Natural killer cell treated with Interleukin-12 subunit alpha and Interleukin-12 subunit beta and Interleukin-15 and Interleukin-18, amount 100 ng/mL, for 72 hours (primary cell): ENCODE measurements at regions not wholly inside any gene's neighbourhood (a gene's known extent, or its start where the extent isn't known, plus 50 kb on each side); places are given as distances from the start of the nearest gene placed in this dataset.
"Not testable (repeated sequence)": the region's sequence is repeated elsewhere in the genome, so short reads cannot be mapped to it uniquely, and the experiment has no call there.

ENCODE experiments used
- ATAC-seq, 2 donors: fragments of 150-1000 bp; cut with Tn5 transposase in 1 of 2; sonication (Bioruptor Pico), chemical (Tn5 transposase) in 1 of 2; 2 replicates each; pipeline ENCODE4 v1.10.0; 2021
- DNase-seq: peaks from one replicate; pipeline ENCODE4 v3.0.0; 2022; ENCODE audit warnings: low spot score
- H3K27ac Mint-ChIP-seq, 2 donors: 1 replicate in 1 of 2; 2 replicates in 1 of 2; pipeline ENCODE4 v1.8.0; 2022; ENCODE audit warnings: mixed read lengths in 2 of 2, mild to moderate bottlenecking in 1 of 2, moderate library complexity in 1 of 2
- H3K27me3 Mint-ChIP-seq, 2 donors: 1 replicate in 1 of 2; 2 replicates in 1 of 2; pipeline ENCODE4 v1.8.0; 2022; ENCODE audit warnings: mixed read lengths in 2 of 2
- H3K36me3 Mint-ChIP-seq: one replicate; pipeline ENCODE4 v1.8.0; 2022; ENCODE audit warnings: mixed read lengths
- H3K4me1 Mint-ChIP-seq, 2 donors: 1 replicate in 1 of 2; 2 replicates in 1 of 2; pipeline ENCODE4 v1.8.0; 2022; ENCODE audit warnings: low read depth in 2 of 2, mixed read lengths in 2 of 2, mild to moderate bottlenecking in 1 of 2
- H3K4me3 Mint-ChIP-seq: one replicate; pipeline ENCODE4 v1.8.0; 2022; ENCODE audit warnings: mixed read lengths
- H3K9me3 Mint-ChIP-seq: 2 replicates; pipeline ENCODE4 v1.8.0; 2022; ENCODE audit warnings: mixed read lengths

DNA sequence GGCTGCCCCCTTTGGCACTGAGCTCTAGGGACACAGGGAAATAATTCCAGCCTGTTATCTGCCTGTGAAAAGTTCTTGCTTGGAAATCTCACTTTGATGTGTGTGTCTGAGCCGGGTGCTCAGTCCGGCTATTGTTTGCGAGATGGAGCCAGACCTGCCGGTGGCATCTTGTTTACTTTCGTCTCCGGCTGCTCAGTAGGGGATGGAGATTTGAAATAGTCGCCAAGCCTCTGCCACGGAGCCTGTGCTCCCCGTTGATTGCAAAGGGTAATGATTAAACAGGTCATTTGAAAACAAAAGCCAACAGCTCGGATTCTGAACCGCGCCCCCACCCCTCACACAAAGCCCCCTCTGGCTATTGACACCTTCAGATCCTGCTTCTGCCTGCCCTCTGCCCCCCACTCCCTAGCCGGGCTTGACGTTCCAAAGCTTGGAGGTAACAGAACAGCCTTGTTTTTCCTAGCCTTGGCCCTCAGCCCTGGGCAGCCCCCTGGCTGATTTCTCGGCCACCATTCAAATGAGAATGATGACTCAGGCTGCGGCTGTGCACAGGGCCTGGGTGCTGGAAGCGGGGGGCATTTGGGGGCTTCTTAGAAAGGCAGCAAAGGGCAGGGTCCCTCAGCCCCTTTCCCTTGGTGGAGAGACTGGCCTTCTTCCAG is 70.8 kb upstream of the SPDYE9 start:
- not testable (repeated sequence) for H3K4me1 Mint-ChIP-seq, DNase-seq, H3K27me3 Mint-ChIP-seq, ATAC-seq, H3K4me3 Mint-ChIP-seq, H3K9me3 Mint-ChIP-seq, H3K36me3 Mint-ChIP-seq
- H3K27ac Mint-ChIP-seq: peak overlapping the region in 1 of 2 donors; percentile 88

DNA sequence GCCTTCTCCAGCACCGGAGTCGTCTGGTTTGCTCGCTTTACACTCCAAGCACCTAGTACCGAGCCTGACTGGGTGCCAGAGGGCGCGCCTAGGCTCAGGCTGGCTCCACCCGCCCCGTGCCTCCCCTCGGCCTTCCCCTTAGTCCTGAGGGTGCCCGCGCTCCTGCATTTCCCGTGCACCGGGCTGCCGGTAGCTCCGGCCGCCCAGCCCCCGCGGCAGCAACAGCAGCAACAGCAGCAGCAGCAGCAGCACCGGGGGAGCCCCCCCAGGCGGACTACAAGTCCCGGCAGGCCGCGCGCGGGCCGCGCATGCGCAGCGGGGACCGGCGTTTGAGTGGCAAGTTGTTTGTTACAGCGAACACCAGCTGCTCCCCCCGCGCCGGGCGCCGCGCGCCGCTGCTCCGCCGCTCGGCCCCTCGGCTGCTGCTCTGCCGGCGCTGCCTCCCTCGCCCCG is 68.8 kb upstream of the SPDYE9 start:
- peak; percentile 91 for DNase-seq
- peak; percentile 95 to 96 for ATAC-seq
- not testable (repeated sequence) for H3K4me1 Mint-ChIP-seq, H3K27me3 Mint-ChIP-seq, H3K9me3 Mint-ChIP-seq, H3K27ac Mint-ChIP-seq, H3K36me3 Mint-ChIP-seq
- H3K4me3 Mint-ChIP-seq: peak overlapping the region; percentile 27

DNA sequence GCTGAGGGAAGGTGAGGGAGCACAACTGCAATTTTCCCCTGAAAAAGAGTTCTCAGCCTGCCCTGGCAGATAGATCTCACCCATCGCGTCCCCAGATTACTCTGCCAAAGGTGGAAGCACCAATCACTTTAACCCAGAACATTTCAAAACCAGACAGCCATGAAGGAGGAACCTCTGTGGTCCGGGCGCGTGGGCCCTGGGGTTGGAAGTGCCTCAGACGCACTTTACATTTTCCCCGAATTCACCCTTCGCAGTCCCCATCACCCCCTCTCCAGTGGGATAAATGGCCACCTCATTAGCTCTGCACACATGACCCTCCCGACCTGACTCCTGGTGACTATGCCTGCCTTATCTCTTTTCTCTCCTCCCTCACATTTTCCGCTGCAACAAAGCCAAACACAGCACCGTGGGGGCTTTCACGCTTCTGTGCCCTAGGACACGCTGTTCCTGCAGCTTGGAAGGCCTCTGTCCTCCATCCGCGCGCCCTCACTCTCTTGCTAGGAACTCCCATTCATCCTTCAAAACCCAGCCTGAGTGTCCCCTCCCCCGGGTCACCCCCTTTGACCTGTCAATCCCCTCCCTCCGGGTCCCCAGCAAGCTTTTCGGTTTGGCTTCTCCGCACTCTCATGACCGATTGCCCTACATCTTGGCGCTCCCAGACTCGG is 68.2 kb upstream of the SPDYE9 start:
- not testable (repeated sequence) for H3K27ac Mint-ChIP-seq, H3K27me3 Mint-ChIP-seq, DNase-seq, H3K4me1 Mint-ChIP-seq, H3K4me3 Mint-ChIP-seq, H3K36me3 Mint-ChIP-seq, ATAC-seq, H3K9me3 Mint-ChIP-seq

DNA sequence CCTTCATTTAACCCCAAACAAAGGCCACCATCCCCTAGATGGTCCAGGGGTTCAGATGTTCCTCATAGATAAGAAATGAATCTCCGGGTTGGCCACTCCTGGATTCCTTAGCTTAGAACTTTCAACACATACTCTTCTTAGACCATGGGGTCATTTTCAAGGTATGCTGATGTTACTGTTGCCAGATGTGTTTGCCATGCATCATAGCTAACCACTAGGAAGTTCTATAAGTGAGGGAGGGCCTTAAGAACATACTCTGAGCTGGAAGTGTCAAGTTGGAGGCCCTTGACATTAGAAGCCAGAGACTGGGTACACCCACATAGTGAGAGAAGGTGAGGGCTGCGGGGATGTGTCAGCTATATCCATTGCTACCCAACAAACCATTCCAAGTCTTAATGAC is 62.7 kb upstream of the SPDYE9 start:
- H3K4me1 Mint-ChIP-seq, ATAC-seq, H3K9me3 Mint-ChIP-seq, H3K36me3 Mint-ChIP-seq, H3K4me3 Mint-ChIP-seq, H3K27ac Mint-ChIP-seq, DNase-seq, H3K27me3 Mint-ChIP-seq: not testable (repeated sequence)

DNA sequence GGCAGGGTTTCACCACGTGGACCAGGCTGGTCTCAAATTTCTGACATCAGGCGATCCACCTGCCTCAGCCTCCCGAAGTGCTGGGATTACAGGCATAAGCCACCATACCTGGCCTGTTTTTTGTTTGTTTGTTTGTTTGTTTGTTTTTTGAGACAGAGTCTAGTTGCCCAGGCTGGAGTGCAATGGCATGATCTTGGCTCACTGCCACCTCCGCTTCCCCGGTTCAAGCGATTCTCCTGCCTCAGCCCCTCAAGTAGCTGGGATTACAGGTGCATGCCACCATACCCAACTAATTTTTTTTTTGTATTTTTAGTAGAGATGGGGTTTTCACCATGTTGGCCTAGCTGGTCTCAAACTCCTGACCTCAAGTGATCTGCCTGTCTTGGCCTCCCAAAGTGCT is 61.8 kb upstream of the SPDYE9 start:
- ATAC-seq, H3K27ac Mint-ChIP-seq: not testable (repeated sequence)

DNA sequence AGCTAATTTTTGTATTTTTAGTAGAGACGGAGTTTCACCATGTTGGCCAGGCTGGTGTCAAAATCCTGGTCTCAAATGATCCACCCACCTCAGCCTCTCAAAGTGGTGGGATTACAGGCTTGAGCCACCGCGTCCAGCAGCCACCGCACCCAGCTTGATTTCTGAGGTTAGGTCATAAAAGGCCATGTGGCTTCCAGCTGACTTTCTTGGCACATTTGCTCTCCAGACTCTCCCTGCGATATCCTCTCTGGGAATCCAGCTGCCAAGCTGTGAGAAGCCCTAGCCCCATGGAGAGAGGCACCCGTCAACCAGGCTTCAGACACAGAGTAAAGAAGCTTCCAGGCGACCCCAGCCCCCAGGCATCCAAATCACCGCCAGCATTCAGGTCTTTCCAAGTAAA is 58.2 kb upstream of the SPDYE9 start:
- not testable (repeated sequence) for H3K27me3 Mint-ChIP-seq, H3K9me3 Mint-ChIP-seq, H3K4me1 Mint-ChIP-seq, ATAC-seq, H3K36me3 Mint-ChIP-seq, DNase-seq, H3K27ac Mint-ChIP-seq, H3K4me3 Mint-ChIP-seq

More for the DNA sequence above, 61.8 kb upstream of the SPDYE9 start:
- not testable (repeated sequence) for H3K4me3 Mint-ChIP-seq, H3K27me3 Mint-ChIP-seq, H3K36me3 Mint-ChIP-seq, DNase-seq, H3K4me1 Mint-ChIP-seq, H3K9me3 Mint-ChIP-seq

DNA sequence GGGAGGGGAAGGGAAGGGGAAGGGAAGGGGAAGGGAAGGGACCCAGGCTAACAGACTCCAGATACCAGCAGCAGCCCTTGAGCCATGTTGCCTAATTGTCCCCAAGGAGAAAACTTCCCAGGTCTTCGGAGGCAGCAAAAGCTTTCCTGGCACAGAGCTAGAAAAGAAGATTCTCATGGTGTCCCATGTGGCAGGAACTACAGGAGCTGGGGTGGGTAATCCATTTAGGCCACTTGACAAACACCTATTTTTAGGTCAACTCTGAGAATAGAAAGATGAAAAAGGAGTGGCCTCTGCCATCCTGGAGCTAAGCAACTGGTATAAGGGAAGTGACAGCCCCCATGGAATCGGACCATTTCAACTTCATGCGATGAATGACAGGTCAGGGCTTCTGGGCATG is 52.1 kb upstream of the SPDYE9 start:
- ATAC-seq, H3K27ac Mint-ChIP-seq, H3K9me3 Mint-ChIP-seq, H3K4me1 Mint-ChIP-seq, H3K27me3 Mint-ChIP-seq, H3K4me3 Mint-ChIP-seq, DNase-seq, H3K36me3 Mint-ChIP-seq: not testable (repeated sequence)
